Body of pancreas (tissue), 4 donors: ENCODE measurements at regions not wholly inside any gene's neighbourhood (a gene's known extent, or its start where the extent isn't known, plus 50 kb on each side); places are given as distances from the start of the nearest gene placed in this dataset.

Source experiments
- ATAC-seq: fragments of 150-250 bp; one replicate; pipeline ENCODE4 v1.9.1; 2016
- DNase-seq, 4 donors: peaks; one replicate each; pipeline ENCODE4 v3.0.0-alpha.2; 2019
- H3K27ac ChIP-seq, 4 donors: fragments of 200-600 bp; sonication (generic); 1 replicate in 3 of 4; 2 replicates in 1 of 4; pipeline versions ENCODE4 v1.5.1 to v1.6.1; 2016 to 2019; ENCODE audit warnings: mild to moderate bottlenecking in 1 of 4, mixed read lengths in 1 of 4, moderate library complexity in 1 of 4
- H3K27me3 ChIP-seq, 2 donors: fragments of 200-600 bp; sonication (generic); one replicate each; pipeline ENCODE4 v1.6.0; 2016; ENCODE audit warnings: mild to moderate bottlenecking in 1 of 2
- H3K36me3 ChIP-seq, 2 donors: fragments of 200-600 bp; sonication (generic); replicated peaks in 1 of 2; 2 replicates each; pipeline ENCODE4 v1.5.1; 2016; ENCODE audit warnings: low read depth in 2 of 2; ENCODE audit not compliant: insufficient read depth in 1 of 2
- H3K4me1 ChIP-seq: fragments of 200-600 bp; sonication (generic); one replicate; pipeline ENCODE4 v1.6.0; 2016
- H3K4me3 ChIP-seq, 2 donors: fragments of 200-600 bp; sonication (generic); 1 replicate in 1 of 2; 2 replicates in 1 of 2; pipeline ENCODE4 v1.5.1; 2016 to 2019
- H3K9me3 ChIP-seq, 3 donors: fragments of 200-600 bp; sonication (generic); 1 replicate in 2 of 3; 2 replicates in 1 of 3; pipeline ENCODE4 v1.5.1; 2016
- CTCF ChIP-seq, 7 experiments: fragments of 450-650 bp in 4 of 7; fragments of 200-600 bp in 3 of 7; sonication (generic) in 3 of 7; IDR thresholded peaks; one replicate each; pipeline ENCODE4 v1.5.1; 2016 to 2019; ENCODE audit warnings: antibody characterized with exemption in 7 of 7
- POLR2A ChIP-seq, 3 donors: fragments of 450-650 bp; IDR thresholded peaks; one replicate each; pipeline ENCODE4 v1.6.1; 2016; ENCODE audit warnings: antibody characterized with exemption in 3 of 3, mild to moderate bottlenecking in 2 of 3
- WGBS, 2 donors: methylation state at CpG; one replicate each; pipeline ENCODE4 v1.1.5; 2017; 5-methylcytosine and 5-hydroxymethylcytosine counted together
- intact Hi-C: fragments of 100-400 bp; cut with DNase I; formaldehyde crosslinking; loops from one replicate; pipeline ENCODE4 v1.15.1; 2023

- H3K36me3 ChIP-seq = no peaks in the 10 kb centered on the region
- 80 to 83% methylated on average over 5 of the region's 5 CpGs for WGBS, 2 donors
- H3K27ac ChIP-seq = no peak overlapping the region
- H3K4me1 ChIP-seq = no peaks in the 10 kb centered on the region
- ATAC-seq (no peak), DNase-seq (no peak)
- no peak overlapping the region for H3K4me3 ChIP-seq
- TF ChIP-seq POLR2A (IDR thresholded peaks at IDR 0.05) (no peak), CTCF (IDR thresholded peaks at IDR 0.05) (no peak)
- no peaks in the 10 kb centered on the region for H3K27me3 ChIP-seq
- intact Hi-C loops = no loop called here
- H3K9me3 ChIP-seq = no peaks in the 10 kb centered on the region
Measured at GRCh38 chr7:112881-113280, 79.5 kb upstream of the FAM20C start.

- peaks cover 8% of the 10 kb centered on the region for H3K4me1 ChIP-seq
- H3K36me3 ChIP-seq = no peaks in the 10 kb centered on the region
- 37 to 80% methylated on average over 12 of the region's 12 CpGs for WGBS, 2 donors
- peak in 1 of 4 donors; percentile 61 for DNase-seq
- H3K27me3 ChIP-seq = no peaks in the 10 kb centered on the region
- intact Hi-C loops = no loop called here
- peak overlapping the region in 1 of 4 donors; percentile 78 for H3K27ac ChIP-seq
- ATAC-seq = peak; percentile 43
- TF ChIP-seq POLR2A (IDR thresholded peaks at IDR 0.05) = no peak
- no peak for TF ChIP-seq CTCF (IDR thresholded peaks at IDR 0.05)
- no peaks in the 10 kb centered on the region for H3K9me3 ChIP-seq
- no peak overlapping the region for H3K4me3 ChIP-seq
Measured at GRCh38 chr7:115274-115911, 77.0 kb upstream of the FAM20C start.

- no peaks in the 10 kb centered on the region for H3K9me3 ChIP-seq
- TF ChIP-seq CTCF (IDR thresholded peaks at IDR 0.05) (no peak), POLR2A (IDR thresholded peaks at IDR 0.05) (no peak)
- intact Hi-C loops = no loop called here
- whole genome bisulfite sequencing, 2 donors = 89 to 92% methylated on average over 19 of the region's 19 CpGs
- H3K27ac ChIP-seq = peak overlapping the region in 1 of 4 donors; percentile 78
- H3K4me1 ChIP-seq = peaks cover 8% of the 10 kb centered on the region
- no peaks in the 10 kb centered on the region for H3K27me3 ChIP-seq
- no peaks in the 10 kb centered on the region for H3K36me3 ChIP-seq
- DNase-seq (no peak), ATAC-seq (no peak)
- H3K4me3 ChIP-seq = no peak overlapping the region
Measured at GRCh38 chr7:116188-116981, 76.0 kb upstream of the FAM20C start.

- Histone ChIP-seq H3K27me3 (no peaks in the 10 kb centered on the region), H3K27ac (no peak overlapping the region), H3K4me3 (no peak overlapping the region), H3K36me3 (no peaks in the 10 kb centered on the region), H3K9me3 (no peaks in the 10 kb centered on the region), H3K4me1 (peaks cover 8% of the 10 kb centered on the region)
- 81 to 84% methylated on average over 11 to 12 of the region's 22 CpGs for WGBS, 2 donors
- DNase-seq (no peak), ATAC-seq (no peak)
- intact Hi-C loops = no loop called here
- TF ChIP-seq POLR2A (IDR thresholded peaks at IDR 0.05) (no peak), CTCF (IDR thresholded peaks at IDR 0.05) (no peak)
Measured at GRCh38 chr7:117836-118614, 74.3 kb upstream of the FAM20C start.
